Aorta (tissue), 5 donors: ENCODE measurements at regions not wholly inside any gene's neighbourhood (a gene's known extent, or its start where the extent isn't known, plus 50 kb on each side); places are given as distances from the start of the nearest gene placed in this dataset.
"Not testable (repeated sequence)": the region's sequence is repeated elsewhere in the genome, so short reads cannot be mapped to it uniquely, and the experiment has no call there.

Source experiments
- ATAC-seq: fragments of 200-7000 bp; cut with Tn5 transposase; one replicate; pipeline ENCODE4 v1.9.1; 2022; ENCODE audit warnings: moderate library complexity; ENCODE audit not compliant: low FRiP score
- DNase-seq, 2 donors: peaks; one replicate each; pipeline ENCODE4 v3.0.0-alpha.2; 2020
- H3K27ac ChIP-seq, 2 donors: one replicate each; pipeline ENCODE4 v1.5.1; 2013; ENCODE audit warnings: low read length in 2 of 2, mild to moderate bottlenecking in 2 of 2, moderate library complexity in 2 of 2, control low read depth in 1 of 2, inconsistent platforms in 1 of 2, low read depth in 1 of 2
- H3K27me3 ChIP-seq, 2 donors: one replicate each; pipeline ENCODE4 v1.6.1; 2013; ENCODE audit warnings: control low read depth in 1 of 2, low read length in 1 of 2, mild to moderate bottlenecking in 1 of 2, moderate library complexity in 1 of 2; ENCODE audit not compliant: insufficient read depth in 2 of 2, control insufficient read depth in 1 of 2
- H3K36me3 ChIP-seq, 2 donors: one replicate each; pipeline ENCODE4 v1.6.1; 2013; ENCODE audit warnings: control low read depth in 1 of 2, low read length in 1 of 2, mild to moderate bottlenecking in 1 of 2; ENCODE audit not compliant: insufficient read depth in 2 of 2, control insufficient read depth in 1 of 2
- H3K4me1 ChIP-seq, 2 donors: one replicate each; pipeline ENCODE4 v1.6.1; 2013; ENCODE audit warnings: low read length in 2 of 2, control low read depth in 1 of 2, mild to moderate bottlenecking in 1 of 2, moderate library complexity in 1 of 2; ENCODE audit not compliant: insufficient read depth in 2 of 2, control insufficient read depth in 1 of 2
- H3K4me3 ChIP-seq, 2 donors: one replicate each; pipeline ENCODE4 v1.5.1; 2013; ENCODE audit warnings: low read length in 2 of 2, control low read depth in 1 of 2, mild to moderate bottlenecking in 1 of 2
- H3K9me3 ChIP-seq: one replicate; pipeline ENCODE4 v1.6.1; 2013; ENCODE audit warnings: mild to moderate bottlenecking, low read length; ENCODE audit not compliant: control insufficient read depth
- WGBS, 2 donors: extraction: QIAGEN DNeasy Blood & Tissue Kit; methylation state at CpG; one replicate each; pipeline ENCODE4 v1.1.7; 2013; 5-methylcytosine and 5-hydroxymethylcytosine counted together
- intact Hi-C, 2 donors: fragments of 100-400 bp; cut with DNase I; formaldehyde crosslinking; loops; one replicate each; pipeline versions ENCODE4 v1.14.2 to v1.15.0; 2022
- donor health status: healthy with polysubstance abuse.
- donor health status: Bipolar disorder and iron deficiency.
- donor health status: DM: no; HTN: no; CAD: no.
- donor health status: DM: no; HTN: no; CAD: no.
- donor health status: DM: yes; HTN: yes; CAD: no.

DNA sequence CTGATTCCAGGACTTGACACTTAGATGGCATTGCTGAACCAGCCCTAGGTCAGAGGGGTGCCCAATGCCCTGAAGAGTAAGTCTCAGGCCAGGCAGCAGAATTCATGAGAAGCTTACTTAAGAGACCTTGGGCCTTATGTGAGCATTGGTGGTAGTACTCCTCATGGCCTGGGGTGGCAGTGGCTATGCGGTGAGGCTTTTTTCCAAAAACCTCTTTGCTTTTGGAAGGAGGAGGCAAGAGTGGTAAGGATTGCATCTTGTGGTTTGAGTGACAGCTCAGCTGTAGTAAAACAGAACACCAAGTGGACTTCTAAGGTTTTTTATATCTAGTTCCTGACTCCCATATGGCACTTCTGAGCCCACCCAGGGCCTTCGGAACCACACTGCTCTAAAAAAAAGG lies 459.0 kb upstream of the STEAP1 start:
- H3K4me1 ChIP-seq = no peaks in the 10 kb centered on the region
- peaks cover 4% of the 10 kb centered on the region for H3K9me3 ChIP-seq
- H3K27ac ChIP-seq = no peak overlapping the region
- ATAC-seq = no peak
- H3K36me3 ChIP-seq = no peaks in the 10 kb centered on the region
- intact Hi-C loops = no loop called here
- DNase-seq = peak in 1 of 2 donors; percentile 37
- H3K27me3 ChIP-seq = no peaks in the 10 kb centered on the region
- no peak overlapping the region for H3K4me3 ChIP-seq
- WGBS, 2 donors = 92 to 95% methylated on average over 2 of the region's 2 CpGs

DNA sequence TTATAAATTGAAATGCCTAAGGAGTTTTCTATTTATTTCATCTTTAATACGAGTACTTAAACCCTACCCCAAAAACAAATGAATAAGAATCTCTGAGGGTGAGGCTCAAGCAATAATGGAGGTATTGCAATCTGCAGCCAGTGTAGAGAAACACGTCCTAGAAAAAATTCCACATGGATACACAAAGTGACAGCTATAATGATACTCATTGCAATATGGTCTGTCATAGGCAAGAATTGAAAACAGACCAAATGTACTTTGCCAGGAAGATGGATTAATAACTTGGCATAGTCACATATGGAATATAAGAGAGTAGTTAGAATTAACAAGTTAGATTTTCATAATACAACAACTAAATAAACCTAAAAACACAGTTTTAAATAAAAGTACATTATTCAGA lies 440.1 kb upstream of the STEAP1 start:
- H3K4me3 ChIP-seq = no peak overlapping the region
- 72 to 77% methylated on average over 2 of the region's 2 CpGs for WGBS, 2 donors
- peaks cover 2% of the 10 kb centered on the region for H3K9me3 ChIP-seq
- DNase-seq (no peak), ATAC-seq (no peak)
- H3K27me3 ChIP-seq = no peaks in the 10 kb centered on the region
- no peak overlapping the region for H3K27ac ChIP-seq
- no peaks in the 10 kb centered on the region for H3K36me3 ChIP-seq
- intact Hi-C loops = no loop called here
- no peaks in the 10 kb centered on the region for H3K4me1 ChIP-seq

DNA sequence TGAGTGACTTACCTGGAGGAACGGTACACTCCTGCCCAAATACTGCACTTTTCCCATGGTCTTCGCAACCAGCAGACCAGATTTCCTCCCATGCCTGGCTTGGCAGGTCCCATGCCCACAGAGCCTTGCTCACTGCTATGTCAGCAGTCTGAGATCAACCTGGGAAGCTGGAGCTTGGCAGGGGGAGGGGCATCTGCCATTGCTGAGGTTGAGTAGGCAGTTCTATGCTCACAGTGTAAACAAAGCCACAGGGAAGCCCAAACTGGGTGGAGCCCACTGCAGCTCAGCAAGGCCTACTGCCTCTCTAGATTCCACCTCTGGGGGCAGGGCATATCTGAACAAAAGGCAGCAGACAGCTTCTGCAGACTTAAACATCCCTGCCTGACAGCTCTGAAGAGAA lies 435.3 kb upstream of the STEAP1 start:
- H3K27ac ChIP-seq, ATAC-seq, H3K27me3 ChIP-seq, H3K4me3 ChIP-seq, intact Hi-C loops, DNase-seq, H3K4me1 ChIP-seq, H3K36me3 ChIP-seq, H3K9me3 ChIP-seq: not testable (repeated sequence)
- 94 to 99% methylated on average over 2 of the region's 2 CpGs for WGBS, 2 donors

DNA sequence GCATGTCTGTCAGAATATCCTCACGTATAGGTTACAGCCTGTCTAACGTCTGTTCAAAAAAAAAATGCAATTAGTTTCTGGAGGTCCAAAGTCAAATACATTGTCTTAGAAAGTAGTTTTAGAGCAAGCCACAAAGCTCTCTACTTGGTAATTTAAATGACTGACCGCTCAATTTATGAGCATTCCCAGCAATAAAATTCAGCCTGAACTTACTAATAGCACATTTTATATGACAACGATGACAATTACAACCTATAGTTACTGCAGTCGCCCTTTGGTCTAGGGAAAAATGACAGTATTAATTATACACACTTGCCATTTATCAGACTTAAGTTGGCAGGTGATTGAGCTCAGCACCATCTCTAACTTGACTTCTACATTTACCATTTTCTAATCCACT lies 425.8 kb upstream of the STEAP1 start:
- H3K36me3 ChIP-seq = no peaks in the 10 kb centered on the region
- H3K27ac ChIP-seq = no peak overlapping the region
- H3K4me3 ChIP-seq = no peak overlapping the region
- intact Hi-C loops = no loop called here
- H3K4me1 ChIP-seq = no peaks in the 10 kb centered on the region
- no peak for ATAC-seq
- no peaks in the 10 kb centered on the region for H3K27me3 ChIP-seq
- DNase-seq = no peak
- WGBS, 2 donors = 63 to 65% methylated on average over 5 of the region's 5 CpGs
- no peaks in the 10 kb centered on the region for H3K9me3 ChIP-seq

DNA sequence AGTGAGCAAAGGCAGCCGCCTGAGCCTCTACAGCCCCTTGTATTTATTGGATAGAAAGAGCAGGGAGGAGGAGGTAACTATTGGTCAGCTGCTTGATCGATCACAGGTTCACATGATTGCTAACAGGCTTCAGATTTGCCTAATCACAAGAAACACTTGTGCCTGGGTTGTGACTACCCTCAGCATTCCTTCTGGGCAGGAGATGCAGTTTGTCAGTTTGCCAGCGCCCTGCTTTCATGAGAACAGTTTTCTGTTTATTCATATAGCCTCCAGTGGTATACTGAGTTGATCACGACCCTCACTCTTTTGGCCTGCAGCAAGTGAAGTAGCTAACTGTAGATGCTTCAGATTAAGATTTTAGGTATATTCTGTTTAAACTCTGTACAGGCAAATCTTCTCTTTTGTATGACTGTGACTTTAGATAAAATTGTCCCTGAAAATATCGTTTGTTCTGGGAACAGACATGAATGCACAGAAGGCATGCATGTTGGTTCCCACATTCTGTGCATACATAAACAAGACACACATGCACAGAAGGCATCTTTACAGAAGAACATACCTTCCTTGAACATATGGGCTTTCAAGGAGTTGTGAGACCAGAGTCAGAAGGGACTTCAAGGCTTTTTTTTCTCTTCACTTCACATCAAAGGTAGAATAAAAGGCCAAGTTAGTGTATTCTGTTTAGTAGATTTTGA lies 422.4 kb upstream of the STEAP1 start:
- no peaks in the 10 kb centered on the region for H3K4me1 ChIP-seq
- no peak for DNase-seq
- intact Hi-C loops = no loop called here
- no peak for ATAC-seq
- H3K27me3 ChIP-seq = no peaks in the 10 kb centered on the region
- no peak overlapping the region for H3K27ac ChIP-seq
- H3K9me3 ChIP-seq = peaks cover 1% of the 10 kb centered on the region
- H3K4me3 ChIP-seq = no peak overlapping the region
- 48% methylated on average over 5 of the region's 5 CpGs for WGBS, 2 donors
- H3K36me3 ChIP-seq = no peaks in the 10 kb centered on the region

DNA sequence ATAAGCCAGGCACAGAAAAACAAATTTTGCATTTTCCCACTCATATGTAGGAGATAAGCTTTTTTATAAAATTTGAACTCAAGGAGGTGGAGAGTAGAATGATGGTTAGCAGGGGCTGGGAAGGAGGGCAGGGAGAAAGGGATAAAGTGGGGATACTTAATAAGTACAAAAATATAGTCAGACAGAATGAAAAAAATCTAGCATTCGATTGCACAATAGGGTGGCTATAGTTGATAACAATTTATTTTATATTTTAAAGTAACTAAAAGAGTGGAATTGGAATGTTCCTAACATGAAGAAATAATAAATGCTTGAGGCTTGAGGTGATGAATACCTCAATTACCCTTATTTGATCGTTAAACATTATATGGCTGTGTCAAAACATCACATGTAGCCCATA lies 415.7 kb upstream of the STEAP1 start:
- Histone ChIP-seq H3K4me3 (no peak overlapping the region), H3K9me3 (peaks cover 1% of the 10 kb centered on the region), H3K27ac (no peak overlapping the region), H3K27me3 (no peaks in the 10 kb centered on the region), H3K36me3 (no peaks in the 10 kb centered on the region), H3K4me1 (no peaks in the 10 kb centered on the region)
- 61 to 62% methylated on average over 2 of the region's 2 CpGs for WGBS, 2 donors
- intact Hi-C loops = no loop called here
- DNase-seq (no peak), ATAC-seq (no peak)

DNA sequence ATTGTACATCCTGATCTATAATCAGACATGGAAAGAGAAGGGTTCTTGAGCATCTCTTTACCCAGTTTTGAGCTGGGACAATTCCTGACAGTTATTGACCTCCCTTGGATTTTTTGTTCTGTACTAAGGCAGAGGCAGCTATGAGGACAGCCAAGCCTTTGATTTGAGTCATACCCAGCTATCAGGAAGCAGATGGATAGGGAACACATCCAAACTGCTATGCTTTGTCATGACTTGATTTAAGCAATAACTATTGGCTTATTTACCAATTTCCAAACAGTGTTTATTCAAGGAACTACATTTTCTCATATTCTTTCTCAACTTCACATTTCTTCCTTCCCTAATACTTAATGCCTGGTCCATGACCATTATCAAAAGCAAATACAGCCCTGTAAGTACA lies 396.4 kb upstream of the STEAP1 start:
- intact Hi-C loops = no loop called here

DNA sequence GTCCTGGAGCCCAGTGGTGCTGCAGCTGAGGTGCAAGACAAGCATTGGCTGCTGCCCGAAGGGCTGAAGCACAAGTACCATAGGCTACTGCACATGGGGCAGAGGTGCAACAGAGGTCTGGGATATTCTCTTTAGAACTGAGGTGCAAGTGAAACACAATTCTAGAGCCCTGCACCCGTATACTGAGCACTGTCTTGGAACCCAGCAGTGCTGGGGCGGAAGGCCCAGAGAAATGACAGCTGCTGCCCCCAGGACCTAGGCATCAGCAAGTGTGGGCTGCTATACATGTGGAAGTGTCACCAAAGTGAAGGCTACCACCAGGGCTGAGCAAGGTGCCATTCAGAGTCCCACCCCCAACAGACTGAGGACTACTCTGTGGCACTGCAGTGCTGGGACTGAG lies 393.6 kb upstream of the STEAP1 start:
- H3K4me3 ChIP-seq = no peak overlapping the region
- DNase-seq (peak in 1 of 2 donors; percentile 31), ATAC-seq (peak; percentile 10)
- WGBS, 2 donors = 85 to 92% methylated on average over 3 of the region's 3 CpGs
- H3K27ac ChIP-seq = no peak overlapping the region
- no peaks in the 10 kb centered on the region for H3K4me1 ChIP-seq
- intact Hi-C loops = no loop called here
- no peaks in the 10 kb centered on the region for H3K36me3 ChIP-seq
- no peaks in the 10 kb centered on the region for H3K9me3 ChIP-seq
- H3K27me3 ChIP-seq = no peaks in the 10 kb centered on the region

More for the DNA sequence above, 396.4 kb upstream of the STEAP1 start:
- Histone ChIP-seq H3K36me3 (no peaks in the 10 kb centered on the region), H3K9me3 (no peaks in the 10 kb centered on the region), H3K27ac (no peak overlapping the region), H3K27me3 (no peaks in the 10 kb centered on the region), H3K4me3 (no peak overlapping the region), H3K4me1 (no peaks in the 10 kb centered on the region)
- DNase-seq = no peak
- ATAC-seq = no peak

DNA sequence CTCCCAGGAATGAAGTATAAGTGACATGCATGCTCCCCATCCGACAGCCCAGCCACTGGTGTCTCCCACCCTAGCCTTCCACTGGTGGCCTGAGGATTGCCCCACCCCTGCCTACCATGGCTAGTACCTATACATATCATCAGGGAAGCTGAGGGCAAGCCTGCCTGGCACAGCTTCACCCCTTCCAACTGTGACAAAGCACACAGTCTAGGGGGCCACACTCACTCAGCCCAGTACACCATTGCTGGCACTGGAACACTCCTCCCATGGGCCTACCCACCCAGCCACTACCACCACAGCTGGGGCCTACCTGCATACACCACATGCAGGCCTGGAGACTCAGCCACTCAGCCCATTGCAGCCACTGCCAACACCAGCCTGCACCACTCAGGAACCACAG lies 393.1 kb upstream of the STEAP1 start:
- H3K27me3 ChIP-seq = no peaks in the 10 kb centered on the region
- 95 to 100% methylated on average over 1 of the region's 1 CpG for WGBS, 2 donors
- DNase-seq = no peak

More for the DNA sequence above, 393.1 kb upstream of the STEAP1 start:
- Histone ChIP-seq H3K9me3 (no peaks in the 10 kb centered on the region), H3K4me1 (no peaks in the 10 kb centered on the region), H3K36me3 (no peaks in the 10 kb centered on the region), H3K4me3 (no peak overlapping the region), H3K27ac (no peak overlapping the region)
- ATAC-seq = peak; percentile 40
- intact Hi-C loops = no loop called here
